ENCODE measurements at regions not wholly inside any gene's neighbourhood (a gene's known extent, or its start where the extent isn't known, plus 50 kb on each side); places are given as distances from the start of the nearest gene placed in this dataset.

GRCh38 chrX:113986427-113986826 lies 597.5 kb upstream of the HTR2C start (continued):
- TF ChIP-seq ATF2 (IDR thresholded peaks at IDR 0.05; ENCODE audit: low read length) (no peak), BRCA1 (IDR thresholded peaks at IDR 0.05; ENCODE audit: low read depth, low read length) (no peak)
- TF ChIP-seq, protein P1, sequence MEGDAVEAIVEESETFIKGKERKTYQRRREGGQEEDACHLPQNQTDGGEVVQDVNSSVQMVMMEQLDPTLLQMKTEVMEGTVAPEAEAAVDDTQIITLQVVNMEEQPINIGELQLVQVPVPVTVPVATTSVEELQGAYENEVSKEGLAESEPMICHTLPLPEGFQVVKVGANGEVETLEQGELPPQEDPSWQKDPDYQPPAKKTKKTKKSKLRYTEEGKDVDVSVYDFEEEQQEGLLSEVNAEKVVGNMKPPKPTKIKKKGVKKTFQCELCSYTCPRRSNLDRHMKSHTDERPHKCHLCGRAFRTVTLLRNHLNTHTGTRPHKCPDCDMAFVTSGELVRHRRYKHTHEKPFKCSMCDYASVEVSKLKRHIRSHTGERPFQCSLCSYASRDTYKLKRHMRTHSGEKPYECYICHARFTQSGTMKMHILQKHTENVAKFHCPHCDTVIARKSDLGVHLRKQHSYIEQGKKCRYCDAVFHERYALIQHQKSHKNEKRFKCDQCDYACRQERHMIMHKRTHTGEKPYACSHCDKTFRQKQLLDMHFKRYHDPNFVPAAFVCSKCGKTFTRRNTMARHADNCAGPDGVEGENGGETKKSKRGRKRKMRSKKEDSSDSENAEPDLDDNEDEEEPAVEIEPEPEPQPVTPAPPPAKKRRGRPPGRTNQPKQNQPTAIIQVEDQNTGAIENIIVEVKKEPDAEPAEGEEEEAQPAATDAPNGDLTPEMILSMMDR (IDR thresholded peaks at IDR 0.05; ENCODE audit: control extremely low read depth in 1 of 3, insufficient read depth in 1 of 3, low read depth in 1 of 3, low read length in 3 of 3) = no peak
